ENCODE measurements at regions not wholly inside any gene's neighbourhood (a gene's known extent, or its start where the extent isn't known, plus 50 kb on each side); places are given as distances from the start of the nearest gene placed in this dataset.

DNA sequence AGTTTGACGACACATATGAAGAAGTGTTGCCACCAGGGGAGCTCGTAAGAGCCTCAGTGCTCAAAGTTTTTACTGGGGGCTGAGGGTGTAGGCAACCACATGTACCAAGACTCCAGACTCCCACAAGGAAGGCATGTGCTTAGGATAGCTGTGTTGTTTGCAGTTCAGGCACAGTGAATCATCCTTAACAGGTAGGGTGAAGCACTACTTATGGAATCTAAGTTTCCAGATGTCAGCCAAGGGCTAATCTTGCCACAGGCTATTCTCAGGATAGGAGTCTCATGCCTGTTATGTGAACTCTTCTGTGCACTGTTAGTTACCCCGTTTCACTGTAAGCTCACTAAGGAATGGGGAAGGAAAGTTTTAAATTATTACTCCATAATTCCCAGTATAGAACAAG lies 202.6 kb downstream of the TMA16 start:
- TF ChIP-seq RFX5 (IDR thresholded peaks at IDR 0.05), result no peak
- no peak for TF ChIP-seq CBX2 (IDR thresholded peaks at IDR 0.05; ENCODE audit: borderline replicate concordance, low read depth)
- TF ChIP-seq POLR2A (IDR thresholded peaks at IDR 0.05; ENCODE audit: low read length), result no peak
- TF ChIP-seq, protein P1, sequence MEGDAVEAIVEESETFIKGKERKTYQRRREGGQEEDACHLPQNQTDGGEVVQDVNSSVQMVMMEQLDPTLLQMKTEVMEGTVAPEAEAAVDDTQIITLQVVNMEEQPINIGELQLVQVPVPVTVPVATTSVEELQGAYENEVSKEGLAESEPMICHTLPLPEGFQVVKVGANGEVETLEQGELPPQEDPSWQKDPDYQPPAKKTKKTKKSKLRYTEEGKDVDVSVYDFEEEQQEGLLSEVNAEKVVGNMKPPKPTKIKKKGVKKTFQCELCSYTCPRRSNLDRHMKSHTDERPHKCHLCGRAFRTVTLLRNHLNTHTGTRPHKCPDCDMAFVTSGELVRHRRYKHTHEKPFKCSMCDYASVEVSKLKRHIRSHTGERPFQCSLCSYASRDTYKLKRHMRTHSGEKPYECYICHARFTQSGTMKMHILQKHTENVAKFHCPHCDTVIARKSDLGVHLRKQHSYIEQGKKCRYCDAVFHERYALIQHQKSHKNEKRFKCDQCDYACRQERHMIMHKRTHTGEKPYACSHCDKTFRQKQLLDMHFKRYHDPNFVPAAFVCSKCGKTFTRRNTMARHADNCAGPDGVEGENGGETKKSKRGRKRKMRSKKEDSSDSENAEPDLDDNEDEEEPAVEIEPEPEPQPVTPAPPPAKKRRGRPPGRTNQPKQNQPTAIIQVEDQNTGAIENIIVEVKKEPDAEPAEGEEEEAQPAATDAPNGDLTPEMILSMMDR (IDR thresholded peaks at IDR 0.05), result no peak
- TF ChIP-seq, protein P2, sequence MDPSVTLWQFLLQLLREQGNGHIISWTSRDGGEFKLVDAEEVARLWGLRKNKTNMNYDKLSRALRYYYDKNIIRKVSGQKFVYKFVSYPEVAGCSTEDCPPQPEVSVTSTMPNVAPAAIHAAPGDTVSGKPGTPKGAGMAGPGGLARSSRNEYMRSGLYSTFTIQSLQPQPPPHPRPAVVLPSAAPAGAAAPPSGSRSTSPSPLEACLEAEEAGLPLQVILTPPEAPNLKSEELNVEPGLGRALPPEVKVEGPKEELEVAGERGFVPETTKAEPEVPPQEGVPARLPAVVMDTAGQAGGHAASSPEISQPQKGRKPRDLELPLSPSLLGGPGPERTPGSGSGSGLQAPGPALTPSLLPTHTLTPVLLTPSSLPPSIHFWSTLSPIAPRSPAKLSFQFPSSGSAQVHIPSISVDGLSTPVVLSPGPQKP (IDR thresholded peaks at IDR 0.05; ENCODE audit: low read depth, low read length), result no peak
- TF ChIP-seq GATA3 (IDR thresholded peaks at IDR 0.05; ENCODE audit: borderline replicate concordance), result no peak
- TF ChIP-seq CHD2 (IDR thresholded peaks at IDR 0.05; ENCODE audit: low read length, partially characterized antibody), result no peak
- TF ChIP-seq, protein P3, sequence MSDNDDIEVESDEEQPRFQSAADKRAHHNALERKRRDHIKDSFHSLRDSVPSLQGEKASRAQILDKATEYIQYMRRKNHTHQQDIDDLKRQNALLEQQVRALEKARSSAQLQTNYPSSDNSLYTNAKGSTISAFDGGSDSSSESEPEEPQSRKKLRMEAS (IDR thresholded peaks at IDR 0.05), result no peak
- no peak for TF ChIP-seq MAZ (IDR thresholded peaks at IDR 0.05; ENCODE audit: borderline replicate concordance, low read depth, low read length)

All from A549 (cell line).